Activated CD4-positive, alpha-beta T cell treated with anti-CD3 and anti-CD28 coated beads, Interleukin-2, amount 10 ng/mL, durations not matched to agents 24 days and 14 days (primary cell): ENCODE measurements at regions not wholly inside any gene's neighbourhood (a gene's known extent, or its start where the extent isn't known, plus 50 kb on each side); places are given as distances from the start of the nearest gene placed in this dataset.

Source experiments
- DNase-seq: peaks from one replicate; pipeline ENCODE4 v3.0.0; 2022
- H3K27ac Mint-ChIP-seq: one replicate; pipeline ENCODE4 v1.8.0; 2022; ENCODE audit warnings: mild to moderate bottlenecking, mixed read lengths
- H3K27me3 Mint-ChIP-seq: one replicate; pipeline ENCODE4 v1.8.0; 2022; ENCODE audit warnings: mixed read lengths
- H3K36me3 Mint-ChIP-seq: one replicate; pipeline ENCODE4 v1.8.0; 2022; ENCODE audit warnings: low read depth, mild to moderate bottlenecking, mixed read lengths
- H3K4me1 Mint-ChIP-seq: one replicate; pipeline ENCODE4 v1.8.0; 2021; ENCODE audit warnings: mixed read lengths
- H3K4me3 Mint-ChIP-seq: one replicate; pipeline ENCODE4 v1.8.0; 2022; ENCODE audit warnings: mild to moderate bottlenecking, moderate library complexity, mixed read lengths
- H3K9me3 Mint-ChIP-seq: one replicate; pipeline ENCODE4 v1.8.0; 2021; ENCODE audit warnings: mixed read lengths
- intact Hi-C: fragments of 100-400 bp; cut with micrococcal nuclease; formaldehyde crosslinking; loops from one replicate; pipeline ENCODE4 v1.15.1; 2023

DNA sequence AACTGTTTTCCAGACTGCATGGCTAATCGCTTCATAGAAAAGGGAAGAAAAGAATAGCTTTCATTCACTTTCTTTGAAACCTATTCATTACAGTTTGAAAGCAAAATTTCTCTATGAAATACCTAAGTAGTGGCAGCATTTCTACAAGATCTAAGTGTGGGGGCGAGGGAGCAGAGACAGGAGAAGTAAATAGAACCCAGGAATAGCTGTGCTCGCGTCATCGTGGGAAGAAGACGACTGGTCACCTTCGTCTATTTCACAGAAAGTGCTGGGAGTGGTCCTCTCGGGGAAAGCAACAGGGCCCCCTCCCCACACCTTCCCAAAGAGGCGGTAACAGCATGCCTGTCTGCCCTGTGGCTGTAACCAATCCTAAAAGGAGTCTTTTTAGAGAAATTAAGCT, 169.9 kb upstream of the NOCT start:
- no peak overlapping the region for H3K27ac Mint-ChIP-seq
- no peaks in the 10 kb centered on the region for H3K9me3 Mint-ChIP-seq
- H3K36me3 Mint-ChIP-seq, result no peaks in the 10 kb centered on the region
- DNase-seq, result no peak
- no peak overlapping the region for H3K4me3 Mint-ChIP-seq
- no peaks in the 10 kb centered on the region for H3K4me1 Mint-ChIP-seq
- H3K27me3 Mint-ChIP-seq, result peaks cover 7% of the 10 kb centered on the region
- intact Hi-C loops, result no loop called here

DNA sequence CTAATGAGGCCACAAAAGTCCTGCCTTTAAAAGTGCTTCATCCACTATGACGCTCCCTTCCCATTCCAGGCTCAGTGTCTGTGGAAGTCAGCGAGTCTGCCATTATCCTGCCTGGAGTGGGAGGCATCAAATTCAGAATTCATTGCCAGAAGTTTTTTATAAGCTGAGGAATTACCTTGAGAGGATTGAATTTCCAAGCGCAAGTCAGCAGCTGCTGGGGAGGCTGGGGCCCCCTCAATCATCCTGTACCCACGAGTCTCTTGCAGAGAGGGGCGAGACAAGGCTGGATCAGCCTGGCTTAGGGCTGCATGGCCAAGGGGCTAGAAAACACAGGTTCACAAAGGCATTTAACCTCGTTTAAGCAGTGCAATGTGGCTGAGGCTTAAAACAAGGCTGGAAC, 170.5 kb upstream of the NOCT start:
- intact Hi-C loops, result no loop called here
- Mint-ChIP-seq H3K4me1 (no peaks in the 10 kb centered on the region), H3K9me3 (no peaks in the 10 kb centered on the region), H3K27me3 (peaks cover 8% of the 10 kb centered on the region), H3K27ac (no peak overlapping the region), H3K4me3 (no peak overlapping the region), H3K36me3 (no peaks in the 10 kb centered on the region)
- no peak for DNase-seq

DNA sequence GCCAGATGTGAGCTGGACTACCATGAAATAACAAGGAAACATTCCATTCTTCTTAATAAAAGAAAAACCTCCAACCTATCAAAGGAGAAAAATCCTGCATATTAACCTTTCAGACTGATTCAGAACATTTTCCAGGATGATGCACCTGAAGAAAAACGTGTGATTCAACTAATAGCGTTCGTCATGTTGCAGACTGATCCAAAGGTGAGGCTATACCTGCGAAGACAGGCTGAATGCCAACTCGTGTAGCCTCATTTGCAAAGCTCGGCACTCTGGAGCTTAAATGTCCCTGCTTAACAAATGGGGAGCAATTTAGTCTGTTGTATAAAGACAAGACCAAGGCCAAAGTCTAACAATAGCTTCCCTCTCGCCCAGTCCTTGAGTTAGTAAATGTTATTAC, 172.0 kb upstream of the NOCT start:
- Mint-ChIP-seq H3K27me3 (peaks cover 10% of the 10 kb centered on the region), H3K27ac (no peak overlapping the region), H3K9me3 (no peaks in the 10 kb centered on the region), H3K36me3 (no peaks in the 10 kb centered on the region), H3K4me1 (no peaks in the 10 kb centered on the region), H3K4me3 (no peak overlapping the region)
- DNase-seq, result no peak
- intact Hi-C loops, result no loop called here

DNA sequence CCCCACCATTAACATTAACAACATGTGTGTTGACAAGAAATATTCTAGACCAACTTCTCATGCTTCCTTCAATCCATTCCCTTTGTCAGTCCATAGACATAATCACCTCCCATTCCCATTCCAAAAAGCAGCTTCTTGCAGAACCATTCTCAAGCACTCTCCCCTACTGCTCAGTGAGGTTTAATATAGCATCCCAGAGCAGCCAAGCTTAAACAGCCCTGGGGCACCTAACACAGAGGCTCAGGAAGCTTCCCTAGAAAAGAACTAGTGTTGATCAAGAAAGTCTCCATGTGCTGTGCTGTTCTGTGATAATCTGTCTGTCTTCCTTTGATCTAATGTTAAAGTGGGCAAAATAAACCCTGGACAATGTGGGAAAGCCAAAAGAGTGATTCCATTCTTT, 174.2 kb upstream of the NOCT start:
- H3K4me1 Mint-ChIP-seq, result no peaks in the 10 kb centered on the region
- H3K27ac Mint-ChIP-seq, result no peak overlapping the region
- H3K9me3 Mint-ChIP-seq, result no peaks in the 10 kb centered on the region
- no peak overlapping the region for H3K4me3 Mint-ChIP-seq
- peaks cover 9% of the 10 kb centered on the region for H3K27me3 Mint-ChIP-seq
- intact Hi-C loops, result no loop called here
- no peak for DNase-seq
- no peaks in the 10 kb centered on the region for H3K36me3 Mint-ChIP-seq

GRCh38 chr4:138838251-138838650, 177.3 kb upstream of the NOCT start:
- Mint-ChIP-seq H3K4me1 (no peaks in the 10 kb centered on the region), H3K9me3 (no peaks in the 10 kb centered on the region), H3K4me3 (no peak overlapping the region), H3K27ac (no peak overlapping the region), H3K27me3 (peaks cover 9% of the 10 kb centered on the region), H3K36me3 (no peaks in the 10 kb centered on the region)
- DNase-seq, result no peak
- intact Hi-C loops, result no loop called here

DNA sequence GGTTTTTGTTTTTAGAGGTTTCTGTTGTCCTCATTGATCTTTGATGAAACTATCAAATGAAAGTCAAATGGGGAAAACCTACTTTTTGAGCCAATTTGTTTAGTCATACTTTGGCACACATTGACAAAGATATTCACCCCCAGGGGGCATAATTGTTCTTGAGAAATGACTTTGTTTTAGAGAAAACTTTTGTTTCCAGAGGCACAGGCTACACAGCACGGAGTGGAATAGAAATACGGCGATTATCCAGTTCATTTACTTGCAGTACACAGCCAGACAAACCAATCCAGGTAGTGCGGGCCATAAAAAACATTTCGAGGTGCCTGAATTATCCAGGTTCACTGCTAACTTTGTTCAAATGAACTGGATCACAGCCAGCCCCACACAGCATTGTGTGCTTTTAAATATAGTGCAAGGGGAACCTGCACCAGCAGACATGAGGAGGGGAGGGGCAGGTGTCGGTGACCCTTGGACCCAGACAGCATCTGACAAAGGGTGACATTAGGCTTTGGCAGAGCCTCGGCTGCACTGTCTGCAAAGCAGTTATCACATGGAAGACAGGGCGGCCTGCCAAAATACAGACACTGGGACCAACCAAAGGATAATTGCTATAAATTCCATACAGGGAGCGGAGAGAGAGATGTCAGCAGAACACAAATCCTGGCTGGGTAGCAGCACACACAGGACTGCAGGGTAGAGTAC, 179.6 kb upstream of the NOCT start:
- no peak overlapping the region for H3K27ac Mint-ChIP-seq
- no peaks in the 10 kb centered on the region for H3K36me3 Mint-ChIP-seq
- intact Hi-C loops, result no loop called here
- DNase-seq, result no peak
- H3K4me1 Mint-ChIP-seq, result no peaks in the 10 kb centered on the region
- H3K27me3 Mint-ChIP-seq, result peaks cover 7% of the 10 kb centered on the region
- H3K4me3 Mint-ChIP-seq, result no peak overlapping the region
- no peaks in the 10 kb centered on the region for H3K9me3 Mint-ChIP-seq

DNA sequence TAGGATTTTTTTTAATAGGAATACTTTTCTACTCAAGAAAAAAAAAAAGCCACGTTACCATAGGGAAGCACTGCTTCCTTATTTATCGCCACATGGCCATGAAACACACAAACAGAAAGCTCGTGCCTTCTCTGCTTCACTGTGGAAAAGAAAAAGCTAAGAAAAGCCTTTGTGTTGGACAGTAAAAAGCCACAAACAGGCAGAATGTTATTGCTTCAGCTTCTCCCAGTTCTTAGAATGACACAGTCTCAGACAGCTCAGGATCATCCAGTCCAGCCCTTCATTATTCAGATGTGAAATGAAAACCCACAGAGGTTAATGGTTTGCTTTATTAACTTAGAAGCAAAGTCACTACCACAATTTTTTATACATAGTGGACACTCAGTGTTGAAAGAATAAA, 181.6 kb upstream of the NOCT start:
- intact Hi-C loops, result no loop called here
- DNase-seq, result no peak
- no peak overlapping the region for H3K4me3 Mint-ChIP-seq
- no peaks in the 10 kb centered on the region for H3K9me3 Mint-ChIP-seq
- no peaks in the 10 kb centered on the region for H3K4me1 Mint-ChIP-seq
- H3K27me3 Mint-ChIP-seq, result no peaks in the 10 kb centered on the region
- H3K27ac Mint-ChIP-seq, result no peak overlapping the region
- no peaks in the 10 kb centered on the region for H3K36me3 Mint-ChIP-seq

DNA sequence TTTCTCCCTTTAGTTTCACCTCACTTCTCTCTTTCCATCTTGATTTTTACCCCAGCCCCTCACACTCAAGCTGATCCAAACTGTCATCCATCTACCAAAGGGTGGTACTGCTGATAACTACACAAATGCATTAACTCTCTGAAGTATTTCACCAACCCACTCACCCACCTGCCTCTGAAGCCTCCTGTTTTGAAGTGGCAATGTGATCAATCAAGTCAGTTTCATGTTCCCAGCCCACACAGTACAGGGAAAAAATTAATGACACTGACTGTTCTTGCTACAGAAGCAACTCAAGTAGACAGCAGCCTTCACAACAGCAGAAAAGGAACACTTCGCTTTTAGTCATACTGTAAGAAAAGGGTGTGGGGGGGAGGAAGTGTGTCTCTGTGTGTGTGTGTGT, 183.0 kb upstream of the NOCT start:
- H3K4me1 Mint-ChIP-seq, result no peaks in the 10 kb centered on the region
- no peaks in the 10 kb centered on the region for H3K36me3 Mint-ChIP-seq
- no peak overlapping the region for H3K27ac Mint-ChIP-seq
- DNase-seq, result no peak
- intact Hi-C loops, result no loop called here
- no peak overlapping the region for H3K4me3 Mint-ChIP-seq
- H3K9me3 Mint-ChIP-seq, result no peaks in the 10 kb centered on the region
- peaks cover 2% of the 10 kb centered on the region for H3K27me3 Mint-ChIP-seq

- Mint-ChIP-seq H3K4me1 (no peaks in the 10 kb centered on the region), H3K36me3 (no peaks in the 10 kb centered on the region), H3K9me3 (no peaks in the 10 kb centered on the region), H3K4me3 (no peak overlapping the region), H3K27ac (no peak overlapping the region), H3K27me3 (peaks cover 2% of the 10 kb centered on the region)
- DNase-seq, result no peak
- intact Hi-C loops, result no loop called here
Observed at GRCh38 chr4:138831948-138832347, 183.6 kb upstream of the NOCT start.

DNA sequence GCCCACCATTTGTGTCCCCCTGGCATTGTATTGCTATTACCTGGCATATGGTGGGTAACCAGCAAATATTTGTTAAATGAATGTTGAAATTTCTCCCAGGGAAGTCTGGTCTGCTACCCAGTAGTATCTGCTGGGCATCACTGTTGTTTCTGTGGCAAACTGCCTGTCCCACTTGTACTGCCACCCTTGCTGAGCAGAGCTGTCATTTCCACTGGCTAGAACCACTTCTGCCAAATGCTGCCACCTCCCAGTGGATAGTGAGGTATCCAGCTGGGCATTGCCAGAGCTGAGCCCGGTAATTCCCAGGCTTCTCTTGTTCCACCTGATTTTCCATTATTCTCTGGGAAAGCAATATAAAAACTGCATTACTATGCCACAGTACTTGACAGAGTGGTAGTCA, 186.7 kb upstream of the NOCT start:
- intact Hi-C loops, result no loop called here
- no peaks in the 10 kb centered on the region for H3K4me1 Mint-ChIP-seq

DNA sequence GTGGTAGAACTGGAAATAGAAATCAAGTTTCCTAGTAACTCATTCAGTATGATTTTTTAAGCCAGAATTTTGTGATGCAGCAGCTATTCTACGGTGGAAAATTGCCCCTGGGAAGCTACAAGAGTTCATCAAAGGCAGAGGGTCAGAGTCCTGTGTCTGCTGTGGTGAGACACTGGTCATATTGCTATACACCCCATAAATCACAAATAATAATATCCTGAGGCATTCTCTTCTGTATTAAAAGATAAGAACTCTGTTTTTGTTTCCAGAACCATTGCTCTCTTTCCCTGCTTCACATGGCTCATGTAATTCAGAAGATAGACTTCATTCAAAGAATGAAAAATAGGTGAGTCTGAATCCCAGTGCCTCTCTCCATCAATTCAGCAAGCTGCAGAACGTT, 188.8 kb upstream of the NOCT start:
- Mint-ChIP-seq H3K27ac (no peak overlapping the region), H3K4me1 (no peaks in the 10 kb centered on the region), H3K36me3 (no peaks in the 10 kb centered on the region), H3K9me3 (no peaks in the 10 kb centered on the region), H3K27me3 (peaks cover 2% of the 10 kb centered on the region), H3K4me3 (no peak overlapping the region)
- intact Hi-C loops, result no loop called here
- no peak for DNase-seq

More for the DNA sequence above, 186.7 kb upstream of the NOCT start:
- Mint-ChIP-seq H3K27ac (no peak overlapping the region), H3K9me3 (no peaks in the 10 kb centered on the region), H3K4me3 (no peak overlapping the region), H3K36me3 (no peaks in the 10 kb centered on the region), H3K27me3 (peaks cover 2% of the 10 kb centered on the region)
- DNase-seq, result no peak

DNA sequence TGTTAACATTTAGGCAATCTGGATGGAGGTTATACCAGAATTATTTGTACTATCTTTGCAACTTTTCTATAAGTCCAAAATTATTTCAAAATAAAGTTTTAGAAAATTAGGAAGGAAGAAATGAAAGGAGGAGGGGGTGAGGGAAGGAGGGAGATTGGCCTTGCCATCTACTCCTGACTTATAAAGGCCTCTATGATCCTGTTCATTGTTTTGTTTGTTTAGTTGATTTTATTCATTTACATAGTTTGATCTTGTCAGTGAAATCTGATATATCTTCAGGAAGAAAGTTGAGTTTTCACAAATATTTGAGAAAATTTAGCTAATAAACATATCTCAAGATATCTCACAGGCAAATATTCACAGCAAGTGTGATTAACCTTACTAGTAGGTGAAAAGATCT, 189.3 kb upstream of the NOCT start:
- no peaks in the 10 kb centered on the region for H3K4me1 Mint-ChIP-seq
- intact Hi-C loops, result no loop called here
- no peaks in the 10 kb centered on the region for H3K9me3 Mint-ChIP-seq
- no peak overlapping the region for H3K4me3 Mint-ChIP-seq
- no peak for DNase-seq
- peaks cover 2% of the 10 kb centered on the region for H3K27me3 Mint-ChIP-seq
- no peak overlapping the region for H3K27ac Mint-ChIP-seq
- H3K36me3 Mint-ChIP-seq, result no peaks in the 10 kb centered on the region

- Mint-ChIP-seq H3K4me3 (no peak overlapping the region), H3K9me3 (no peaks in the 10 kb centered on the region), H3K36me3 (no peaks in the 10 kb centered on the region), H3K4me1 (no peaks in the 10 kb centered on the region), H3K27me3 (no peaks in the 10 kb centered on the region), H3K27ac (no peak overlapping the region)
- DNase-seq, result no peak
- intact Hi-C loops, result no loop called here
Observed at GRCh38 chr4:138821331-138821730, 194.2 kb upstream of the NOCT start.

GRCh38 chr4:138816875-138817274, 198.7 kb upstream of the NOCT start:
- H3K36me3 Mint-ChIP-seq, result no peaks in the 10 kb centered on the region
- no peak for DNase-seq
- no peaks in the 10 kb centered on the region for H3K4me1 Mint-ChIP-seq
- H3K27me3 Mint-ChIP-seq, result peaks cover 3% of the 10 kb centered on the region
- no peak overlapping the region for H3K27ac Mint-ChIP-seq
- H3K9me3 Mint-ChIP-seq, result no peaks in the 10 kb centered on the region
- H3K4me3 Mint-ChIP-seq, result no peak overlapping the region
- intact Hi-C loops, result no loop called here

DNA sequence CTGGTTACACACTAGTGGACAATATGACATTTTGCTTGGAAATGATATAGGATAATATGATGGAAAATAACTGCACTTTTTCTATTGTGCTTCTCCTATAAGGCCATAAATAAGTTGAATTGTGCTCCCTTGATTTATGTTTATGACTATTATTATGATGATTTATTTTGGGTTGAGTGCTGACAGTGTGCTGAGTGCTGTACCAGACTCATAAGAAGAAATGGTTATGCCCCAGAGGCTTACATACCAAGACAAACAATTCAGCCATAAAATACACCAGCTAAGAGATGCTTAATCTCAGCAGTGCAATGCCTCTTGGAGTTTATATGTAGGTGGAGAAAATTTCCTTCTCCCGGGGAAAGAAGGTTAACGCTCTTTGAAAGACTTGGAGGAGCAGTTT, 199.8 kb upstream of the NOCT start:
- no peak overlapping the region for H3K4me3 Mint-ChIP-seq
- H3K36me3 Mint-ChIP-seq, result no peaks in the 10 kb centered on the region
- intact Hi-C loops, result no loop called here
- no peaks in the 10 kb centered on the region for H3K4me1 Mint-ChIP-seq
- H3K9me3 Mint-ChIP-seq, result no peaks in the 10 kb centered on the region
- peaks cover 3% of the 10 kb centered on the region for H3K27me3 Mint-ChIP-seq
- H3K27ac Mint-ChIP-seq, result no peak overlapping the region
- no peak for DNase-seq
